ENCODE measurements at regions not wholly inside any gene's neighbourhood (a gene's known extent, or its start where the extent isn't known, plus 50 kb on each side); places are given as distances from the start of the nearest gene placed in this dataset.

DNA sequence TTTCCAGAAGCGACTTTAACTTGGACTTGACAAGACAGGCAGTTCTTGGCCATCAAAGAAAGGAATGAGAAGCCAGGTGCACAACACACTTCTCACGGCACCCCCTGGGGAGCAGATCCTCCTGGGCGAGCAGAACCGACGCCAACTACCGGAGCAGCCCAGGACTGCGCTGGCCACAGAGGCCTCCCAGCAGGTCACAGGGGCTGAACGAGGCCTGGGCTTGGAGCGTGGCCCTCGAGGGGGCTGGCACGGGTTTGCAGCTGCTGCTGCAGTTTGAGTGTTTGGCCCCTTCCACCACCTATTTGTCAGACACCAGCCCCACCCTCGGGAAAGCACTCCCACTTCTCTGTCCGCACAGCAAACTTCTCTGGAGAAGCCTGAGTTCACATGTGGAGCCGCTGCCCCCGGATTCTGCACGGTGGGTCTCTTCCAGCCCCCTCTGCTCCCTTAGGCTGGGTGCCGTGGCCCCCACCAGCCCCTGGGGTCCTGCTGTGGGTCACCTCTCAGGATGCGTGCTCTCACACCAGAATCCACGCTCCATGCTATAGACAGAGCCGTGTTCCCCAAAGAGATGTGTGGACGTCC, 306.7 kb upstream of the SALL3 start:
- no peak for DNase-seq (ENCODE audit: extremely low spot score)
- ChIA-PET CTCF (no interaction called here), POLR2A (no interaction called here)
- TF ChIP-seq, protein P1, sequence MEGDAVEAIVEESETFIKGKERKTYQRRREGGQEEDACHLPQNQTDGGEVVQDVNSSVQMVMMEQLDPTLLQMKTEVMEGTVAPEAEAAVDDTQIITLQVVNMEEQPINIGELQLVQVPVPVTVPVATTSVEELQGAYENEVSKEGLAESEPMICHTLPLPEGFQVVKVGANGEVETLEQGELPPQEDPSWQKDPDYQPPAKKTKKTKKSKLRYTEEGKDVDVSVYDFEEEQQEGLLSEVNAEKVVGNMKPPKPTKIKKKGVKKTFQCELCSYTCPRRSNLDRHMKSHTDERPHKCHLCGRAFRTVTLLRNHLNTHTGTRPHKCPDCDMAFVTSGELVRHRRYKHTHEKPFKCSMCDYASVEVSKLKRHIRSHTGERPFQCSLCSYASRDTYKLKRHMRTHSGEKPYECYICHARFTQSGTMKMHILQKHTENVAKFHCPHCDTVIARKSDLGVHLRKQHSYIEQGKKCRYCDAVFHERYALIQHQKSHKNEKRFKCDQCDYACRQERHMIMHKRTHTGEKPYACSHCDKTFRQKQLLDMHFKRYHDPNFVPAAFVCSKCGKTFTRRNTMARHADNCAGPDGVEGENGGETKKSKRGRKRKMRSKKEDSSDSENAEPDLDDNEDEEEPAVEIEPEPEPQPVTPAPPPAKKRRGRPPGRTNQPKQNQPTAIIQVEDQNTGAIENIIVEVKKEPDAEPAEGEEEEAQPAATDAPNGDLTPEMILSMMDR (IDR thresholded peaks at IDR 0.05; ENCODE audit: control extremely low read depth, extremely low read depth, low read depth, missing control alignments): no peak

DNA sequence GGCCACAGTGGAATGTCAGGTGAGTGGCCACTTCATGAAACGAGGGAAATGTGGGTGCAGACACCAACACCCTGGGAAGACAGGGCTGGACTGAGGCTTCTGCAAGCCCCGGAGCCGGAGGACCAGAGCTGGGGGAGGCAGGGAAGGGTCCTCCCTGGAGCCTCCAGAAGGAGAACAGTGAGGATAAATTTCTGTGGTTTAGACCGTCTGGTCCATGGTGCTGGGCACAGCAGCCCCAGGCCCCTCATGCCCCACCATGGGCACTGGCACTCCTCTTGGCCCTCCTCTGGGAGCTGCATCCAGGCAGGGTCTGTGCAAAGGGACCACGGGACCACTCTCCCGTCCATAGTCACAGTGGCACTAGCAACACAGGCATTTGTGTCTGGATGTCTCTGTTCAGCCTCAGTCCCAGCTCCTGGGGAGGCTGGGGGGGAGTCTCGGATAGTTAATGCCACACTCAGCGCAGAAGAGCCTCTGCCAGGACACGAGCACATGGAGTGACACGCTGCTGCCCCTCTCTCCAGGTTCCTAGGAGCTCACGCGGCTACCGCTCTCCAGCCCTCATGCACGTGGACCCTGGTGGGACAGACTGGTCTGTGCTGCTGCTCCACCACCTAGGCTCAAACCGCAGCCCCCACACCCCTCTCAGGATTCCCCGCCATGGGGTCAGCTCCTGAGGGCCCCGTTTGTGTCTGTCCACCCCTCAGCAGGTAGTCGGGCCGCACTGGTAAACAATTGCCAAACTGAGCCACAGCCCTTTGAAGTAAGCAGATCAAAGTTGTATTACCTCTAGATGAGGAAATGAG, 305.9 kb upstream of the SALL3 start:
- TF ChIP-seq, protein P1 (IDR thresholded peaks at IDR 0.05; ENCODE audit: control extremely low read depth, extremely low read depth, low read depth, missing control alignments): no peak
- CTCF ChIA-PET: no interaction called here

DNA sequence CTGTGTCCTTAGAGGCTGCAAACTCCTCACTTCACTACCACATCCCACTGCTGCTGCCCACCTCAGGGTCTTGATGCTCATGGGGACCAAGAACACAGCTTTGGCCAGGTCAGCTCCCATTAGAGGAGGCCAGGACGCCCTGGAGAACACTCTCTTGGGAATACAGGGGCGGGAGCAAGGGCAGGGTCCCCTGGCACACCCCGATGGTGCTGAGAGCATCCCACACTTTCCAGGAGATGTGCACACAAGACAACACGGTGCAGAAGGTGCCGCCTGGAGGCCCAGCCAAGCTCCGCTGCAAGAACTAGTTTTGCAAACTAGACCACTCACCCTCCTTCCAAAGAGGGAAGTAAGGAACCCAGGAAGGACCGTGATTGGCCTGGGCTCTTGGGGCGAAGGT, 304.4 kb upstream of the SALL3 start:
- CTCF ChIA-PET: no interaction called here
- TF ChIP-seq, protein P1 (IDR thresholded peaks at IDR 0.05; ENCODE audit: control extremely low read depth, extremely low read depth, low read depth, missing control alignments): no peak
- POLR2A ChIA-PET: no interaction called here
- no peak for DNase-seq (ENCODE audit: extremely low spot score)

More for the DNA sequence above, 305.9 kb upstream of the SALL3 start:
- POLR2A ChIA-PET: no interaction called here
- DNase-seq (ENCODE audit: extremely low spot score): no peak

DNA sequence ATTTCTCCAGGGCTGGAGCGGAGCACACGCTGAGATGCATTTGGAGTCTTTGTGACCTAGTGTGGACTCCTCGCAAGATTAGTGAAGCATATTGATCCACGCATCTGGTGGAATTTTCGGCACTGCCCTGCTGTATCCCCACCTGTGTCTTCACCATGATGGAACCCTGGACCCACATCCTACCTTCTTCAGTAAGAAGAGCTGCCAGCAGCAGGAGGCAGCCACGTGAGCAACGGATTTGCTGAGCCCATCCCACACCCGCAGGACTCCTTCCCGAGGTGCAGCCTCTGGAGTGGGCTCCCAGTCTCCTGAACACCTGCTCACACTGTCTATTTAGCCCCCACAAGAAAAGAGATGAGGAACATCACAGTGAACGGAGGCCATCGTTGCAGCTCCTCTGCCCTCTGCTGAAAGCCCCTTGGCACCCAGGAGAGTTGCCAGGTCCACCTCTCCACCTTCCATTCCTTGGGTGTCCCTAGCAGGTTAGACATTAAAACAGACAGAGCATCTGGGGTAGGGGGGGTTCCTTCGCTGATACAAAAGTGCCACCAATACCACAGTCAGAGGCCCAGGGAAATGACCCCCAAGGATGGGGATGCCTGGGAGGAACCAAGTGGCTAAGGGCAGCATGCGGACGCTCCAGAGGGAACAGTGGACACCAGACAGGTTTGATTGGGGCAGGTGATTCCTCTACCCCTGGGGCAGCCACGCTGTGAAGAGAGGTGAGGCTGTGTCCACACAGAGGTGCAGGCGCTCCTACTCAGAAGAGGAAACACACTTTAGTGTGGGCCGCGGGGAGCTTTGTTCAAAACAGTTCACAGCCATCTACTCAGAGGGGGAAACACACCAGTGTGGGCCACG, 302.8 kb upstream of the SALL3 start:
- CTCF ChIA-PET: no interaction called here
- POLR2A ChIA-PET: no interaction called here
- DNase-seq (ENCODE audit: extremely low spot score): no peak
- TF ChIP-seq, protein P1 (IDR thresholded peaks at IDR 0.05; ENCODE audit: control extremely low read depth, extremely low read depth, low read depth, missing control alignments): no peak

DNA sequence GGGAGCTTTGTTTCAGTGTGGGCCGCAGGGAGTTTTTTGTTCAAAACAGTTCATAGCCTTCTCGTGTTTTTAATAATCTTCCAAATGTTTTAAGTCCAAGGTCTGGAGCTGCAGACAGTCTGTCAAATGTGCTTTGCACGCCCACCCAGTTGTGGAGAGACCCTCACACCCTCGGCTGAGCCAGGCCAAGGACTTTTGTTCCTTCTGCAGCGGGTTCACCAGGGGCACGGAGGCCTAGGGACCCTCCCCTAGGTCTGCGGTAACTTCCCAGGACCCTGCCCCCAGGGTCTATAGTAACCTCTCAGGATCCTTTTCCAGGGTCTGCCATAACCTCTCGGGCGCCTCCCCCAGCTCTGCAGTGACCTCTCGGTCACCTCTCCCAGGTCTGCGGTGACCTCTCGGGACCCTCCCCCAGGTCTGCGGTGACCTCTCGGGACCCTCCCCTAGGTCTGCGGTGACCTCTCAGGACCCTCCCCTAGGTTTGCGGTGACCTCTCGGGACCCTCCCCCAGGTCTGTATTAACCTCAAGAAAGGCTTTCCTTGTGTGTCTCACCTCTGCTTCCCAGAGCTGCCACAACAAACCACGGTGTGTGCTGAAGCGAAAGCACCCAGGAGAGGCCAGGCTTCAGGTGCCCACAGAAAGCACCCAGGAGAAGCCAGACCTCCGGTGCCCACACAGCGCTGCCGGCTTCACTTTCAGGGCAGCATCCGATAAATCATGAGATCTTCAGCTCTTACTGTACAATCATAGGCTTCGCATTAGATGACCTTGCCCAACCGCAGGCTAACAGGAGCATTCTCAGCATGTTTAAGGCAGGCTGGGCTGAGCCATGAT, 301.9 kb upstream of the SALL3 start:
- ChIA-PET CTCF (no interaction called here), POLR2A (no interaction called here)
- no peak for DNase-seq (ENCODE audit: extremely low spot score)
- TF ChIP-seq, protein P1 (IDR thresholded peaks at IDR 0.05; ENCODE audit: control extremely low read depth, extremely low read depth, low read depth, missing control alignments): no peak

DNA sequence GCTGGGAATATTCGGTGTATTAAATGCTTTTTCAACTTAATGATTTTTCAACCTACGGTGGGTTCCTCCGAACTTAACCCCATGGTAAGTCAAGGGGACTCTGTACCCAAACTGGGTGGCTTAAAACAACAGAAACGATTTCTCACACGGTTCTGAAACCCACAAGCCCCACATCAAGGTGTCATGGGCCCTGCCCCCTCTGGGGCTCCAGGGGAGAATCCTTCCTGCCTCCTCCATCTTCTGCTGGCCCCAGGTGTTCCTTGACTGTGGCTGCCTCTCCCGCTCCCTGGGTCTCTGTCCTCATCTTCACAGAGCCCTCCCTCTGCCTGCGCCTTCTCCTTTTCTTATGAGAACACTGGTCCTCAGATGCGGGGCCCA, 301.3 kb upstream of the SALL3 start:
- TF ChIP-seq, protein P1 (IDR thresholded peaks at IDR 0.05; ENCODE audit: control extremely low read depth, extremely low read depth, low read depth, missing control alignments): no peak
- ChIA-PET CTCF (no interaction called here), POLR2A (no interaction called here)
- no peak for DNase-seq (ENCODE audit: extremely low spot score)

Measured in GM10248 (cell line).